H1 (cell line): ENCODE measurements at regions not wholly inside any gene's neighbourhood (a gene's known extent, or its start where the extent isn't known, plus 50 kb on each side); places are given as distances from the start of the nearest gene placed in this dataset.
A peak's percentile ranks its signal among the peaks of the same experiment; 100 is the strongest.

Experiments used
- CTCF ChIA-PET: fragments of 300-600 bp; sonication (Branson Sonifier 250); formaldehyde crosslinking; loops from one replicate; lab custom pipeline; 2021; ENCODE audit not compliant: partially characterized antibody; lab: Charles Lee
- POLR2A ChIA-PET: fragments of 300-600 bp; sonication (Branson Sonifier 250); formaldehyde crosslinking; loops from one replicate; lab custom pipeline; 2021; ENCODE audit warnings: inconsistent platforms; ENCODE audit not compliant: partially characterized antibody; lab: Charles Lee
- DNase-seq, 2 experiments: peaks; one replicate each; pipeline versions ENCODE4 v3.0.0 to v3.0.0-alpha.2; 2010 to 2022; ENCODE audit warnings: low spot score in 2 of 2, low read depth in 1 of 2, mixed read lengths in 1 of 2
- FAIRE-seq: peaks from 2 replicates; lab custom pipeline; 2011; peaks lifted over from hg19 to GRCh38; lab: Jason Lieb, UNC
- H2AFZ ChIP-seq: 2 replicates; pipeline ENCODE4 v1.8.1; 2012; ENCODE audit warnings: low read length, inconsistent platforms
- H2AK5ac ChIP-seq: 2 replicates; pipeline ENCODE4 v1.6.1; 2013; ENCODE audit warnings: low read depth, low read length
- H2BK120ac ChIP-seq: replicated peaks from 2 replicates; pipeline ENCODE3; 2013; ENCODE audit warnings: low read depth, low read length, inconsistent platforms
- H2BK12ac ChIP-seq: 2 replicates; pipeline ENCODE4 v1.6.1; 2013; ENCODE audit warnings: low read depth, low read length
- H2BK15ac ChIP-seq: 2 replicates; pipeline ENCODE4 v1.6.1; 2013; ENCODE audit warnings: low read length
- H2BK20ac ChIP-seq: 2 replicates; pipeline ENCODE4 v1.6.1; 2013; ENCODE audit warnings: low read length
- H2BK5ac ChIP-seq: 2 replicates; pipeline ENCODE4 v1.6.1; 2013; ENCODE audit warnings: low read depth, low read length
- H3K14ac ChIP-seq: 2 replicates; pipeline ENCODE4 v1.6.1; 2013; ENCODE audit warnings: inconsistent platforms; ENCODE audit not compliant: insufficient read length
- H3K18ac ChIP-seq: 2 replicates; pipeline ENCODE4 v1.6.1; 2013; ENCODE audit warnings: low read length; ENCODE audit errors: extremely low read depth
- H3K23ac ChIP-seq: 2 replicates; pipeline ENCODE4 v1.6.1; 2013; ENCODE audit warnings: inconsistent platforms; ENCODE audit not compliant: insufficient read length
- H3K23me2 ChIP-seq: 2 replicates; pipeline ENCODE4 v1.6.1; 2013; ENCODE audit warnings: low read depth, low read length
- H3K27ac ChIP-seq: 2 replicates; pipeline ENCODE4 v1.6.1; 2011; ENCODE audit warnings: low read depth, low read length, inconsistent platforms
- H3K27me3 ChIP-seq, 4 experiments: replicated peaks in 1 of 4; 1 replicate in 1 of 4; 2 replicates in 3 of 4; pipeline versions ENCODE4 v1.6.1 to v1.8.1; 2011 to 2013; ENCODE audit warnings: low read length in 3 of 4, mild to moderate bottlenecking in 3 of 4, inconsistent platforms in 2 of 4, mixed read lengths in 2 of 4, moderate library complexity in 1 of 4; ENCODE audit not compliant: control insufficient read depth in 3 of 4, insufficient read depth in 3 of 4; ENCODE audit errors: extremely low read depth in 1 of 4
- H3K36me3 ChIP-seq, 4 experiments: 2 replicates each; pipeline versions ENCODE4 v1.6.1 to v1.8.1; 2011 to 2013; ENCODE audit warnings: mild to moderate bottlenecking in 4 of 4, low read length in 3 of 4, moderate library complexity in 2 of 4, control low read depth in 1 of 4, inconsistent platforms in 1 of 4; ENCODE audit not compliant: insufficient read depth in 4 of 4, control insufficient read depth in 2 of 4
- H3K4ac ChIP-seq: replicated peaks from 2 replicates; pipeline ENCODE3; 2013; ENCODE audit warnings: low read length, low read depth, mixed read lengths, inconsistent platforms; ENCODE audit not compliant: insufficient read length
- H3K4me1 ChIP-seq, 4 experiments: replicated peaks in 1 of 4; 1 replicate in 1 of 4; 2 replicates in 3 of 4; pipeline versions ENCODE4 v1.6.1 to v1.8.1; 2011 to 2013; ENCODE audit warnings: low read length in 3 of 4, inconsistent platforms in 2 of 4, mixed read lengths in 1 of 4; ENCODE audit not compliant: insufficient read depth in 4 of 4, control insufficient read depth in 3 of 4
- H3K4me2 ChIP-seq, 2 experiments: 2 replicates each; pipeline versions ENCODE4 v1.6.1 to v1.8.1; 2011 to 2013; ENCODE audit warnings: low read depth in 2 of 2, low read length in 2 of 2, control low read depth in 1 of 2, inconsistent platforms in 1 of 2, mild to moderate bottlenecking in 1 of 2; ENCODE audit not compliant: insufficient read depth in 1 of 2
- H3K4me3 ChIP-seq, 4 experiments: fragments of 200-600, 300-600 bp in 1 of 4; sonication (generic), shearing (Covaris generic), sonication (Bioruptor Twin) in 1 of 4; 2 replicates each; pipeline versions ENCODE4 v1.5.1 to v1.8.1; 2011 to 2016; ENCODE audit warnings: low read length in 4 of 4, low read depth in 3 of 4, control low read depth in 2 of 4, inconsistent platforms in 2 of 4, mild to moderate bottlenecking in 2 of 4, mixed read lengths in 1 of 4, moderate library complexity in 1 of 4; ENCODE audit not compliant: insufficient read depth in 2 of 4; ENCODE audit errors: extremely low read depth in 1 of 4
- H3K56ac ChIP-seq: replicated peaks from 2 replicates; pipeline ENCODE3; 2013; ENCODE audit warnings: low read depth, mild to moderate bottlenecking, mixed read lengths, low read length, inconsistent platforms; ENCODE audit not compliant: insufficient read length
- H3K79me1 ChIP-seq: 2 replicates; pipeline ENCODE4 v1.6.1; 2013; ENCODE audit warnings: low read depth, low read length, control low read depth
- H3K79me2 ChIP-seq, 2 experiments: 2 replicates each; pipeline versions ENCODE4 v1.6.1 to v1.8.1; 2012 to 2013; ENCODE audit warnings: low read length in 2 of 2, mild to moderate bottlenecking in 2 of 2, inconsistent platforms in 1 of 2; ENCODE audit not compliant: insufficient read depth in 2 of 2, control insufficient read depth in 1 of 2
- H3K9ac ChIP-seq, 4 experiments: replicated peaks in 1 of 4; 1 replicate in 1 of 4; 2 replicates in 3 of 4; pipeline versions ENCODE4 v1.6.1 to v1.8.1; 2011 to 2013; ENCODE audit warnings: low read depth in 3 of 4, low read length in 3 of 4, control low read depth in 2 of 4, mild to moderate bottlenecking in 2 of 4, moderate library complexity in 2 of 4, inconsistent platforms in 1 of 4; ENCODE audit errors: extremely low read depth in 1 of 4
- H3K9me3 ChIP-seq, 2 experiments: 2 replicates each; pipeline versions ENCODE4 v1.6.1 to v1.8.1; 2012 to 2013; ENCODE audit warnings: mild to moderate bottlenecking in 2 of 2, moderate library complexity in 2 of 2, control low read depth in 1 of 2, inconsistent platforms in 1 of 2, low read depth in 1 of 2, low read length in 1 of 2, mixed read lengths in 1 of 2; ENCODE audit not compliant: insufficient read depth in 2 of 2
- H4K20me1 ChIP-seq, 2 experiments: replicated peaks in 1 of 2; 2 replicates each; pipeline versions ENCODE3 to v1.8.1; 2011 to 2013; ENCODE audit warnings: inconsistent platforms in 2 of 2, low read length in 2 of 2, mild to moderate bottlenecking in 1 of 2; ENCODE audit not compliant: insufficient read depth in 2 of 2, control insufficient read depth in 1 of 2
- H4K5ac ChIP-seq: 2 replicates; pipeline ENCODE4 v1.6.1; 2013; ENCODE audit warnings: low read length, low read depth, mixed read lengths, inconsistent platforms; ENCODE audit not compliant: insufficient read length
- H4K8ac ChIP-seq: 2 replicates; pipeline ENCODE4 v1.8.0; 2013; ENCODE audit warnings: mild to moderate bottlenecking, moderate library complexity, low read length, inconsistent platforms; ENCODE audit not compliant: insufficient read depth; ENCODE audit errors: extremely low read depth
- H4K91ac ChIP-seq: replicated peaks from 2 replicates; pipeline ENCODE3; 2013; ENCODE audit warnings: low read length, mixed read lengths, inconsistent platforms; ENCODE audit not compliant: insufficient read length
- CBX5 ChIP-seq: fragments of 300-800, 300-1000 bp; sonication (generic); IDR thresholded peaks from 2 replicates; pipeline ENCODE4 v1.7.1; 2016; ENCODE audit warnings: antibody characterized with exemption, low read length, low read depth
- CBX8 ChIP-seq: fragments of 300-800, 300-1000 bp; sonication (generic); IDR thresholded peaks from 2 replicates; pipeline ENCODE4 v1.7.1; 2016; ENCODE audit warnings: low read depth, low read length, borderline replicate concordance
- CREB1 ChIP-seq: IDR thresholded peaks from 2 replicates; pipeline ENCODE4 v1.6.1; 2012; ENCODE audit warnings: inconsistent platforms
- CTBP2 ChIP-seq: IDR thresholded peaks from 2 replicates; pipeline ENCODE4 v1.7.0; 2011; ENCODE audit warnings: borderline replicate concordance, mild to moderate bottlenecking, moderate library complexity, mixed read lengths, low read length; ENCODE audit not compliant: insufficient read depth, insufficient read length
- EGR1 ChIP-seq: IDR thresholded peaks from 2 replicates; pipeline ENCODE4 v1.6.1; 2011; ENCODE audit warnings: low read depth, low read length, borderline replicate concordance
- EP300 ChIP-seq, 2 experiments: IDR thresholded peaks; 1 replicate in 1 of 2; 2 replicates in 1 of 2; pipeline ENCODE4 v1.6.1; 2011 to 2012; ENCODE audit warnings: low read depth in 2 of 2, low read length in 2 of 2, mild to moderate bottlenecking in 2 of 2, borderline replicate concordance in 1 of 2, inconsistent platforms in 1 of 2, moderate library complexity in 1 of 2
- EZH2 ChIP-seq: fragments of 200-600 bp; sonication (generic); IDR thresholded peaks from 2 replicates; pipeline ENCODE4 v1.7.1; 2012; ENCODE audit warnings: low read depth, mild to moderate bottlenecking, moderate library complexity, low read length, inconsistent platforms; ENCODE audit not compliant: severe bottlenecking
- JUN ChIP-seq: IDR thresholded peaks from 2 replicates; pipeline ENCODE4 v1.6.1; 2011; ENCODE audit warnings: low read depth, mild to moderate bottlenecking, improper control_type of control experiment, low read length
- RFX5 ChIP-seq: IDR thresholded peaks from 2 replicates; pipeline ENCODE4 v1.6.1; 2011; ENCODE audit warnings: low read depth, low read length, improper control_type of control experiment, borderline replicate concordance
- SP2 ChIP-seq: IDR thresholded peaks from 2 replicates; pipeline ENCODE4 v1.6.1; 2012; ENCODE audit warnings: mild to moderate bottlenecking, low read length, inconsistent platforms
- SP4 ChIP-seq: IDR thresholded peaks from 2 replicates; pipeline ENCODE4 v1.6.1; 2012; ENCODE audit warnings: low read length, inconsistent platforms
- SRF ChIP-seq: IDR thresholded peaks from 2 replicates; pipeline ENCODE4 v1.6.1; 2011; ENCODE audit warnings: mild to moderate bottlenecking, low read depth, low read length, moderate library complexity
- ZNF274 ChIP-seq: IDR thresholded peaks from 2 replicates; pipeline ENCODE4 v1.7.0; 2012; ENCODE audit warnings: low read length, borderline replicate concordance; ENCODE audit errors: extremely low read depth
- WGBS, 2 experiments: shearing (Covaris generic) in 1 of 2; methylation state at CpG; one replicate each; pipeline versions ENCODE4 v1.1.6 to v1.1.7; 2013 to 2015; ENCODE audit warnings: low lambda C conversion rate in 2 of 2, mixed read lengths in 2 of 2, inconsistent platforms in 1 of 2, low coverage in 1 of 2, missing lambda C conversion rate in 1 of 2; ENCODE audit not compliant: insufficient replicate concordance in 2 of 2, insufficient coverage in 1 of 2, insufficient read length in 1 of 2; ENCODE audit errors: extremely low coverage in 1 of 2, missing lambda C conversion rate in 1 of 2; 5-methylcytosine and 5-hydroxymethylcytosine counted together

DNA sequence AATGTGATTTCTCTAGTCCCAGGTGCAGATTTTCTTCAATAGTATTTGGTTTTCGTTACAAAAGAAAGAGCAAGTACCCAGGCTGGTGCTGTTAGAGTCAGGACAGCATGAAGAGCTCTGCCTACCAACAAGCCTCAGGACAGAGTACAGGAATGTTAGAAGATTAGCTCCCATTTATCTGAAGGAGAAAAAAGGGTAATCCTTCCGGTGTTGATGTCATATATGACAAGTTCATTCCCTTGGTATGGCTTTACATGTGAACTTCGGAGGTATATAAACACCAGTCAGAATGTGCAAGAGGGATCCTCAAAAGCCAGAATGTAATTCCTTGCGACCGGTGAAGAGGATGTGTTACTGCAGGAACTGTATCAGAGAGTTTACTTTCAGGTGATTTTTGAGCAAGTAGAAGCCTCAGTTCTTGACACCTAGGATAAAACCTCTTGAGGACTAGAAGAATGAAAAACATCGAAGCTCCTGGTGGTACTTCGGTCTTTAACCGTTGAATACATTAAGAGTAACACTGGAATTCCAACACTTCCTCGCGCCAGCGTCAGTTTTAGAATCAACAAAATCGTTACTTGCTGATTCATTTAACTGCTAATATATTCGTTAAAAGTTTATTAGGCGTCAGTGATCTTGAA, 194.2 kb upstream of the ZNF184 start:
- no peak for DNase-seq
- no peak overlapping the region for H3K18ac ChIP-seq
- no peaks in the 10 kb centered on the region for H3K79me2 ChIP-seq
- H3K27me3 ChIP-seq: peaks cover 0 to 30% (median 18%) of the 10 kb centered on the region in 4 experiments; a peak in 5 of 7 replicates
- FAIRE-seq: no peak
- H2BK20ac ChIP-seq: no peak overlapping the region
- no peak overlapping the region for H2BK5ac ChIP-seq
- no peaks in the 10 kb centered on the region for H3K36me3 ChIP-seq
- H4K91ac ChIP-seq: no peak overlapping the region
- no peak overlapping the region for H3K27ac ChIP-seq
- no peak overlapping the region for H2BK12ac ChIP-seq
- H3K9me3 ChIP-seq: no peaks in the 10 kb centered on the region
- no peak overlapping the region for H3K23ac ChIP-seq
- H4K8ac ChIP-seq: no peak overlapping the region
- H3K4me3 ChIP-seq: peak overlapping the region; percentile 60 to 79 (median 74)
- H4K5ac ChIP-seq: no peak overlapping the region
- 13% methylated on average over 14 of the region's 14 CpGs; no CpG with 5 or more reads in 1 of the 2 experiments for WGBS, 2 experiments
- no peak overlapping the region for H3K56ac ChIP-seq
- TF ChIP-seq CREB1 (no peak), EZH2 (no peak), SRF (no peak), EP300 (IDR thresholded peaks at IDR 0.05; ENCODE audit: borderline replicate concordance in 1 of 2, low read depth in 2 of 2, low read length in 2 of 2) (no peak), SP2 (no peak), RFX5 (no peak), ZNF274 (no peak), CTBP2 (no peak), JUN (no peak), SP4 (no peak), CBX8 (no peak), CBX5 (no peak), EGR1 (no peak)
- H4K20me1 ChIP-seq: peaks cover 0 to 1% of the 10 kb centered on the region in 2 experiments
- peak overlapping the region; percentile 91 to 100 for H3K4me2 ChIP-seq
- no peak overlapping the region for H2AK5ac ChIP-seq
- H3K4ac ChIP-seq: no peak overlapping the region
- no peak overlapping the region for H2BK15ac ChIP-seq
- H2AFZ ChIP-seq: 0 out of 2 replicates have a peak overlapping the region, but pooled peaks have one; percentile 18
- H3K4me1 ChIP-seq: peaks cover 0 to 5% (median 2%) of the 10 kb centered on the region in 4 experiments; a peak in 2 of 7 replicates
- no peaks in the 10 kb centered on the region for H3K79me1 ChIP-seq
- ChIA-PET POLR2A (interaction anchor here (0.6 kb wide), 1 partner anchor 1107 kb away, joined by 4 read pairs; no protein-coding TSS in a partner anchor), CTCF (no interaction called here)
- H2BK120ac ChIP-seq: no peak overlapping the region
- H3K14ac ChIP-seq: no peak overlapping the region
- H3K9ac ChIP-seq: peak overlapping the region in 1 of 4 experiments; percentile 10; a peak in 1 of 7 replicates
- peaks cover 25% of the 10 kb centered on the region for H3K23me2 ChIP-seq
